ENCODE measurements at regions not wholly inside any gene's neighbourhood (a gene's known extent, or its start where the extent isn't known, plus 50 kb on each side); places are given as distances from the start of the nearest gene placed in this dataset.

GRCh38 chr3:180287703-180288102 is 251.0 kb upstream of the PEX5L start:
- ATAC-seq: no peak

- no peak for ATAC-seq
These were observed 252.1 kb upstream of the PEX5L start for GRCh38 chr3:180288816-180289215.

GRCh38 chr3:180290300-180290699 is 253.6 kb upstream of the PEX5L start:
- ATAC-seq: no peak

GRCh38 chr3:180294282-180295027 is 257.7 kb upstream of the PEX5L start:
- no peak for ATAC-seq

GRCh38 chr3:180295811-180296210 is 259.1 kb upstream of the PEX5L start:
- ATAC-seq: no peak

GRCh38 chr3:180296971-180297370 is 260.2 kb upstream of the PEX5L start:
- no peak for ATAC-seq

GRCh38 chr3:180306155-180306554 is 269.4 kb upstream of the PEX5L start:
- no peak for ATAC-seq

- no peak for ATAC-seq
These were observed 270.0 kb upstream of the PEX5L start for GRCh38 chr3:180306691-180307090.

- ATAC-seq: no peak
These were observed 274.5 kb upstream of the PEX5L start for GRCh38 chr3:180311242-180311641.

GRCh38 chr3:180316321-180316720 is 279.6 kb upstream of the PEX5L start:
- no peak for ATAC-seq

GRCh38 chr3:180319461-180319860 is 282.5 kb upstream of the TTC14 start:
- ATAC-seq: no peak

- no peak for ATAC-seq
These were observed 281.3 kb upstream of the TTC14 start for GRCh38 chr3:180320631-180321030.

GRCh38 chr3:180321534-180321933 is 280.4 kb upstream of the TTC14 start:
- no peak for ATAC-seq

GRCh38 chr3:180322829-180323228 is 279.1 kb upstream of the TTC14 start:
- ATAC-seq: no peak

GRCh38 chr3:180324791-180325190 is 277.2 kb upstream of the TTC14 start:
- ATAC-seq: no peak

GRCh38 chr3:180325533-180325932 is 276.4 kb upstream of the TTC14 start:
- ATAC-seq: peak in 1 of 2 donors; percentile 21

- ATAC-seq: no peak
These were observed 276.0 kb upstream of the TTC14 start for GRCh38 chr3:180325958-180326357.

GRCh38 chr3:180329187-180329586 is 272.8 kb upstream of the TTC14 start:
- no peak for ATAC-seq

GRCh38 chr3:180329847-180330246 is 272.1 kb upstream of the TTC14 start:
- no peak for ATAC-seq

- no peak for ATAC-seq
These were observed 271.5 kb upstream of the TTC14 start for GRCh38 chr3:180330440-180330839.

- no peak for ATAC-seq
These were observed 269.4 kb upstream of the TTC14 start for GRCh38 chr3:180332608-180333007.

- ATAC-seq: no peak
These were observed 266.9 kb upstream of the TTC14 start for GRCh38 chr3:180335050-180335449.

GRCh38 chr3:180340395-180340794 is 261.6 kb upstream of the TTC14 start:
- no peak for ATAC-seq

- ATAC-seq: no peak
These were observed 260.4 kb upstream of the TTC14 start for GRCh38 chr3:180341516-180341915.

GRCh38 chr3:180351601-180352000 is 250.4 kb upstream of the TTC14 start:
- ATAC-seq: no peak
